ENCODE measurements at regions not wholly inside any gene's neighbourhood (a gene's known extent, or its start where the extent isn't known, plus 50 kb on each side); places are given as distances from the start of the nearest gene placed in this dataset.

GRCh38 chr5:90071656-90072055 lies 337.9 kb downstream of the CETN3 start:
- no peaks in the 10 kb centered on the region for H3K9me3 ChIP-seq (ENCODE audit: low read length)
- no peak overlapping the region for H3K4me2 ChIP-seq (ENCODE audit: low read length)
- no peak overlapping the region for H3K27ac ChIP-seq (ENCODE audit: low read depth, low read length, poor library complexity, severe bottlenecking)
- H4K20me1 ChIP-seq (ENCODE audit: insufficient read depth, low read length): no peaks in the 10 kb centered on the region
- ChIA-PET POLR2A (no interaction called here), CTCF (ENCODE audit: unreplicated experiment) (no interaction called here)
- TF ChIP-seq EZH2phosphoT487 (IDR thresholded peaks at IDR 0.05; ENCODE audit: borderline replicate concordance, low read depth, low read length) (no peak), CTCF (conservative IDR thresholded peaks at IDR 0.05; ENCODE audit: low read length) (no peak)
- DNase-seq (ENCODE audit: low spot score): no peak
- no peaks in the 10 kb centered on the region for H3K9me2 ChIP-seq (ENCODE audit: insufficient read depth, low read length)
- H3K79me2 ChIP-seq (ENCODE audit: insufficient read depth, low read depth, low read length): no peaks in the 10 kb centered on the region
- no peak overlapping the region for H3K4me3 ChIP-seq (ENCODE audit: low read depth, low read length, poor library complexity, severe bottlenecking)
- no TSS peak for BruUV-seq (replicated peaks)
- H3K4me1 ChIP-seq (ENCODE audit: insufficient read depth, low read length, poor library complexity, severe bottlenecking): no peaks in the 10 kb centered on the region
- H3K36me3 ChIP-seq (ENCODE audit: insufficient read depth, low read length): no peaks in the 10 kb centered on the region
- intact Hi-C loops (cut with micrococcal nuclease; ENCODE audit: unreplicated experiment): no loop called here
- H2AFZ ChIP-seq (ENCODE audit: low read length): no peak overlapping the region

GRCh38 chr5:90071066-90071465 lies 338.5 kb downstream of the CETN3 start:
- Histone ChIP-seq H4K20me1 (ENCODE audit: insufficient read depth, low read length) (no peaks in the 10 kb centered on the region), H2AFZ (ENCODE audit: low read length) (no peak overlapping the region), H3K4me3 (ENCODE audit: low read depth, low read length, poor library complexity, severe bottlenecking) (no peak overlapping the region), H3K27ac (ENCODE audit: low read depth, low read length, poor library complexity, severe bottlenecking) (no peak overlapping the region), H3K79me2 (ENCODE audit: insufficient read depth, low read depth, low read length) (no peaks in the 10 kb centered on the region), H3K4me1 (ENCODE audit: insufficient read depth, low read length, poor library complexity, severe bottlenecking) (no peaks in the 10 kb centered on the region), H3K4me2 (ENCODE audit: low read length) (no peak overlapping the region), H3K9me3 (ENCODE audit: low read length) (no peaks in the 10 kb centered on the region), H3K9me2 (ENCODE audit: insufficient read depth, low read length) (no peaks in the 10 kb centered on the region), H3K36me3 (ENCODE audit: insufficient read depth, low read length) (no peaks in the 10 kb centered on the region)
- TF ChIP-seq EZH2phosphoT487 (IDR thresholded peaks at IDR 0.05; ENCODE audit: borderline replicate concordance, low read depth, low read length): no peak
- no peak for TF ChIP-seq CTCF (conservative IDR thresholded peaks at IDR 0.05; ENCODE audit: low read length)
- intact Hi-C loops (cut with micrococcal nuclease; ENCODE audit: unreplicated experiment): no loop called here
- POLR2A ChIA-PET: no interaction called here
- BruUV-seq (replicated peaks): no TSS peak
- DNase-seq (ENCODE audit: low spot score): no peak
- CTCF ChIA-PET (ENCODE audit: unreplicated experiment): no interaction called here

DNA sequence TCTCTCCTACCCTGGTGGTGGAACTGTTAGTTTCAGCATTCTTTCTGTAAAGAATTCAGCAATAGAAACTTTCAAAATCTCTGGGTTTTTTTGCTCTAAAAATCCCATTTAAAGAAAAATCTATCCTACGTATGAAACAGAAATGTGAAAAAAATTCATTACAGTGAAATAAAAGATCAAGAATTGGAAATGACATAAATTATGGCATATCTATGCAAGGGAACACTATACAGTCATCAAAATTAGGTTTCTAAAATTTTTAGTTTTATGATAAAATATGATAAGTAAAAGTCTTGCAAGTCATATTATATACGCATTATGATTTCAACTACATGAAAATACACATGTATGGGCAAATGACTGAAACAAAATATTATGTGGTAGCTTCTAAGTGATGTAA lies 342.6 kb downstream of the CETN3 start:
- H2AFZ ChIP-seq (ENCODE audit: low read length): no peak overlapping the region
- H3K9me2 ChIP-seq (ENCODE audit: insufficient read depth, low read length): no peaks in the 10 kb centered on the region
- H3K79me2 ChIP-seq (ENCODE audit: insufficient read depth, low read depth, low read length): no peaks in the 10 kb centered on the region
- no peak overlapping the region for H3K4me3 ChIP-seq (ENCODE audit: low read depth, low read length, poor library complexity, severe bottlenecking)
- H3K4me2 ChIP-seq (ENCODE audit: low read length): no peak overlapping the region
- H3K9me3 ChIP-seq (ENCODE audit: low read length): no peaks in the 10 kb centered on the region
- no peaks in the 10 kb centered on the region for H4K20me1 ChIP-seq (ENCODE audit: insufficient read depth, low read length)
- no peaks in the 10 kb centered on the region for H3K4me1 ChIP-seq (ENCODE audit: insufficient read depth, low read length, poor library complexity, severe bottlenecking)
- DNase-seq (ENCODE audit: low spot score): no peak
- H3K36me3 ChIP-seq (ENCODE audit: insufficient read depth, low read length): no peaks in the 10 kb centered on the region
- TF ChIP-seq EZH2phosphoT487 (IDR thresholded peaks at IDR 0.05; ENCODE audit: borderline replicate concordance, low read depth, low read length) (no peak), CTCF (conservative IDR thresholded peaks at IDR 0.05; ENCODE audit: low read length) (no peak)
- ChIA-PET CTCF (ENCODE audit: unreplicated experiment) (no interaction called here), POLR2A (interaction anchor here (0.9 kb wide), 1 partner anchor 289 kb away, joined by 4 read pairs; no protein-coding TSS in a partner anchor)
- intact Hi-C loops (cut with micrococcal nuclease; ENCODE audit: unreplicated experiment): no loop called here
- no TSS peak for BruUV-seq (replicated peaks)
- H3K27ac ChIP-seq (ENCODE audit: low read depth, low read length, poor library complexity, severe bottlenecking): no peak overlapping the region

Data from OCI-LY7 (cell line).